ENCODE measurements at regions not wholly inside any gene's neighbourhood (a gene's known extent, or its start where the extent isn't known, plus 50 kb on each side); places are given as distances from the start of the nearest gene placed in this dataset.

GRCh38 chr15:96166223-96167200 lies 164.0 kb upstream of the NR2F2 start:
- TF ChIP-seq CTCF (IDR thresholded peaks at IDR 0.05), result no peak
- TF ChIP-seq CREB1 (CRISPR knock-in tag; IDR thresholded peaks at IDR 0.05), result no peak
- no peak for TF ChIP-seq ZNF423 (CRISPR knock-in tag; IDR thresholded peaks at IDR 0.05)
- no peak for TF ChIP-seq NR1H2 (CRISPR knock-in tag; IDR thresholded peaks at IDR 0.05)
- TF ChIP-seq ZBTB21 (CRISPR knock-in tag; IDR thresholded peaks at IDR 0.05; ENCODE audit: borderline replicate concordance), result no peak
- no peak for TF ChIP-seq JUN (CRISPR knock-in tag; IDR thresholded peaks at IDR 0.05)
- no peak for TF ChIP-seq NFE2L1 (CRISPR knock-in tag; IDR thresholded peaks at IDR 0.05)
- TF ChIP-seq PRDM15 (CRISPR knock-in tag; IDR thresholded peaks at IDR 0.05), result no peak
- TF ChIP-seq, protein P1, sequence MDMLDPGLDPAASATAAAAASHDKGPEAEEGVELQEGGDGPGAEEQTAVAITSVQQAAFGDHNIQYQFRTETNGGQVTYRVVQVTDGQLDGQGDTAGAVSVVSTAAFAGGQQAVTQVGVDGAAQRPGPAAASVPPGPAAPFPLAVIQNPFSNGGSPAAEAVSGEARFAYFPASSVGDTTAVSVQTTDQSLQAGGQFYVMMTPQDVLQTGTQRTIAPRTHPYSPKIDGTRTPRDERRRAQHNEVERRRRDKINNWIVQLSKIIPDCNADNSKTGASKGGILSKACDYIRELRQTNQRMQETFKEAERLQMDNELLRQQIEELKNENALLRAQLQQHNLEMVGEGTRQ (CRISPR knock-in tag; IDR thresholded peaks at IDR 0.05), result no peak
- no peak for TF ChIP-seq ATF6 (CRISPR knock-in tag; IDR thresholded peaks at IDR 0.05)
- no peak for TF ChIP-seq FOXJ3 (CRISPR knock-in tag; IDR thresholded peaks at IDR 0.05; ENCODE audit: borderline replicate concordance)
- TF ChIP-seq ATF1 (CRISPR knock-in tag; IDR thresholded peaks at IDR 0.05), result no peak
- TF ChIP-seq JAZF1 (CRISPR knock-in tag; IDR thresholded peaks at IDR 0.05), result no peak
- TF ChIP-seq TEAD4 (CRISPR knock-in tag; IDR thresholded peaks at IDR 0.05), result no peak
